ENCODE measurements at regions not wholly inside any gene's neighbourhood (a gene's known extent, or its start where the extent isn't known, plus 50 kb on each side); places are given as distances from the start of the nearest gene placed in this dataset.

GRCh38 chr13:83937579-83937978, 55.3 kb upstream of the SLITRK1 start:
- Histone ChIP-seq H3K9me3 (no peaks in the 10 kb centered on the region), H3K4me1 (no peaks in the 10 kb centered on the region), H3K36me3 (no peaks in the 10 kb centered on the region), H3K27me3 (no peaks in the 10 kb centered on the region), H3K27ac (no peak overlapping the region), H3K4me3 (no peak overlapping the region)
- intact Hi-C loops (cut with DNase I; ENCODE audit: low total_unique reads), result no loop called here
- TF ChIP-seq POLR2AphosphoS5 (IDR thresholded peaks at IDR 0.05) (no peak), EP300 (IDR thresholded peaks at IDR 0.05; ENCODE audit: low read depth) (no peak), CTCF (IDR thresholded peaks at IDR 0.05) (no peak), POLR2A (IDR thresholded peaks at IDR 0.05) (no peak)
- DNase-seq, result no peak
- in situ Hi-C loops (cut with MboI; ENCODE audit: low pct_ligation_motif_present in 1 of 4, low pct_unique_long_range_greater_than_20kb in 1 of 4, low sequenced_read_pairs in 3 of 4), result no loop called here
- WGBS, 2 donors (ENCODE audit: low coverage in 1 of 2), result 67 to 84% methylated on average over 1 of the region's 1 CpG

DNA sequence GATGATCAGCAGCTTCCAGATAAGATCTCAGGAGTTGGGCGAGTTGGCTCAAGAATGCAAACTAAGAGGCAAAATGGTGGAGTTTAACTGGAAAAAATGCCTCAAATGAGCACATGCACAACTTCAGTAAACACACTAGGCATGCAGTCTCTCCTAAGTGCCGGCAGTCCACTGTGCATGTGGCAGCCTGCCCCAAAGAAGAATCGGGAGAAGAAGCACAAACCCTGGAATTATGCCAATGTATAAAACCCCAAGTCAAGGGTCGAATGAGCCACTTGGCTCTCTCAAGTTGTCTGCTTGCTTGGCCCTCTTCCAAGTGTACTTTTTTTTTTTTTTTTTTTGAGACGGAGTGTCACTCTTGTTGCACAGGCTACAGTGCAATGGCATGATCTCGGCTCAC, 53.3 kb upstream of the SLITRK1 start:
- Histone ChIP-seq H3K27me3 (no peaks in the 10 kb centered on the region), H3K4me1 (no peaks in the 10 kb centered on the region), H3K36me3 (no peaks in the 10 kb centered on the region), H3K4me3 (no peak overlapping the region), H3K27ac (no peak overlapping the region), H3K9me3 (no peaks in the 10 kb centered on the region)
- intact Hi-C loops (cut with DNase I; ENCODE audit: low total_unique reads), result no loop called here
- TF ChIP-seq POLR2A (IDR thresholded peaks at IDR 0.05) (no peak), POLR2AphosphoS5 (IDR thresholded peaks at IDR 0.05) (no peak), CTCF (IDR thresholded peaks at IDR 0.05) (no peak), EP300 (IDR thresholded peaks at IDR 0.05; ENCODE audit: low read depth) (no peak)
- in situ Hi-C loops (cut with MboI; ENCODE audit: low pct_ligation_motif_present in 1 of 4, low pct_unique_long_range_greater_than_20kb in 1 of 4, low sequenced_read_pairs in 3 of 4), result no loop called here
- no peak for DNase-seq
- WGBS, 2 donors (ENCODE audit: low coverage in 1 of 2), result 71 to 90% methylated on average over 2 to 6 of the region's 6 CpGs
